Esophagus squamous epithelium (tissue), 4 donors: ENCODE measurements at regions not wholly inside any gene's neighbourhood (a gene's known extent, or its start where the extent isn't known, plus 50 kb on each side); places are given as distances from the start of the nearest gene placed in this dataset.

Source experiments
- POLR2A ChIP-seq, 4 donors: fragments of 450-650 bp; IDR thresholded peaks; one replicate each; pipeline ENCODE4 v1.6.1; 2017; ENCODE audit warnings: antibody characterized with exemption in 4 of 4, mild to moderate bottlenecking in 4 of 4, moderate library complexity in 3 of 4
- TF ChIP-seq, protein P1 (sequence below), 6 experiments: fragments of 450-650 bp in 4 of 6; fragments of 200-600 bp in 2 of 6; sonication (generic) in 2 of 6; IDR thresholded peaks; one replicate each; pipeline ENCODE4 v1.5.1; 2016 to 2019; ENCODE audit warnings: antibody characterized with exemption in 6 of 6, mild to moderate bottlenecking in 4 of 6, moderate library complexity in 4 of 6

DNA sequence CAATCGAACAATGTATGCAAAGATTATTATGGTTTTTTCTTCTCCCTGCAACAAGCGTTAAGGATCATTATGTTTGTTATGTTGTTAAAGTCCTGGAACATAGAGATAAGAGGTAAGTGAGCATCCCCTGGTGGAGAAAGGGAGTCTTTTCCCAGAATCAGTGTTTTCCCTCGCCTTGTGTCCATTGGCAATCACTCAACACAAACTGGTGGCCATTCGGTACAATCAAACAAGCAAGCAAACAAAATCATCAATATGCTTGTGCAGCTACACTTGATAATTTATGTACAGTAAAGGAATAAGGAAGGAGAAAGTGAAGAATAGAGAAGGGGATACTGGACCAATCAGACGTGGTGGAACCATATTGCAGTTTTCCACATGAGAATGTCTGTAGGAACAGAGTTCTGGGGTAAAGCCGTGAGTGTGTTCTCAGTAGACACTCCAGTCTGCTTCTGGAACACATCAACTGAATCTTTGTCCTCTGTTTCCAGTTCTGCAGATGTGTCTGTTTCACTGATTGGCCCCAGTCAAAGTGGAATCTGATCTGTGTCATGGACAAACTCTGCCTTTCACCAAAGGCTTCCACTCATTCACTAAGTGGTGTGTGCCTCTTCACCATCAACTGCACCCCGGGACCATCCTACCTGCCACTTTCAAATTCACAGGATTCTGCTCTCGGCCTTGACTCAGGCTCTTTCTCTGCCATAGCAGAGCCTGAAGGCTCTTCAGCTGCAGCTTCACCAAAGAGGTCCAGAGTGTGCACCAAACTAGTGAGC is 169.5 kb downstream of the AHSP start:
- TF ChIP-seq, protein P1, sequence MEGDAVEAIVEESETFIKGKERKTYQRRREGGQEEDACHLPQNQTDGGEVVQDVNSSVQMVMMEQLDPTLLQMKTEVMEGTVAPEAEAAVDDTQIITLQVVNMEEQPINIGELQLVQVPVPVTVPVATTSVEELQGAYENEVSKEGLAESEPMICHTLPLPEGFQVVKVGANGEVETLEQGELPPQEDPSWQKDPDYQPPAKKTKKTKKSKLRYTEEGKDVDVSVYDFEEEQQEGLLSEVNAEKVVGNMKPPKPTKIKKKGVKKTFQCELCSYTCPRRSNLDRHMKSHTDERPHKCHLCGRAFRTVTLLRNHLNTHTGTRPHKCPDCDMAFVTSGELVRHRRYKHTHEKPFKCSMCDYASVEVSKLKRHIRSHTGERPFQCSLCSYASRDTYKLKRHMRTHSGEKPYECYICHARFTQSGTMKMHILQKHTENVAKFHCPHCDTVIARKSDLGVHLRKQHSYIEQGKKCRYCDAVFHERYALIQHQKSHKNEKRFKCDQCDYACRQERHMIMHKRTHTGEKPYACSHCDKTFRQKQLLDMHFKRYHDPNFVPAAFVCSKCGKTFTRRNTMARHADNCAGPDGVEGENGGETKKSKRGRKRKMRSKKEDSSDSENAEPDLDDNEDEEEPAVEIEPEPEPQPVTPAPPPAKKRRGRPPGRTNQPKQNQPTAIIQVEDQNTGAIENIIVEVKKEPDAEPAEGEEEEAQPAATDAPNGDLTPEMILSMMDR (IDR thresholded peaks at IDR 0.05) = peak; percentile 12 to 74 (median 34)
- TF ChIP-seq POLR2A (IDR thresholded peaks at IDR 0.05) = no peak
